ENCODE measurements at regions not wholly inside any gene's neighbourhood (a gene's known extent, or its start where the extent isn't known, plus 50 kb on each side); places are given as distances from the start of the nearest gene placed in this dataset.

DNA sequence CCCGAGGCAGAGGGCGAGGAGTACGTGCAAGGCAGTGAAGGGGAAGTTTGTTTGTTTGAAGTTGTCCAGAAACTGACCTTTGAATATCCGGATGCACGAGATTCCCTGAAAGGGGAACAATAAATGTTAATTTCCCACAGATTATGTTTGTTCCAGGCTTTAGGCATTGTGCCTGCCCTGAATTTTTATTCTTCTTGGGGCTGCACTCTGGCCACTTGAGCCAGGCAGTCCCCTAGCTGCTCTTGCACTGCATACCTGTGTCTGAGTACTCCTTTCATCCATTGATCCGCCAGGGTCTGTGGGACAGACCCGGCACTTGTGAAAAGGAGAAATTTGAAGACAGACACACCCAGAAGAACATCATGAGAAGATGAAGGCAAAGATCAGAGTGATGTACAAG, 343.5 kb upstream of the FOXK1 start:
- TF ChIP-seq, protein P1, sequence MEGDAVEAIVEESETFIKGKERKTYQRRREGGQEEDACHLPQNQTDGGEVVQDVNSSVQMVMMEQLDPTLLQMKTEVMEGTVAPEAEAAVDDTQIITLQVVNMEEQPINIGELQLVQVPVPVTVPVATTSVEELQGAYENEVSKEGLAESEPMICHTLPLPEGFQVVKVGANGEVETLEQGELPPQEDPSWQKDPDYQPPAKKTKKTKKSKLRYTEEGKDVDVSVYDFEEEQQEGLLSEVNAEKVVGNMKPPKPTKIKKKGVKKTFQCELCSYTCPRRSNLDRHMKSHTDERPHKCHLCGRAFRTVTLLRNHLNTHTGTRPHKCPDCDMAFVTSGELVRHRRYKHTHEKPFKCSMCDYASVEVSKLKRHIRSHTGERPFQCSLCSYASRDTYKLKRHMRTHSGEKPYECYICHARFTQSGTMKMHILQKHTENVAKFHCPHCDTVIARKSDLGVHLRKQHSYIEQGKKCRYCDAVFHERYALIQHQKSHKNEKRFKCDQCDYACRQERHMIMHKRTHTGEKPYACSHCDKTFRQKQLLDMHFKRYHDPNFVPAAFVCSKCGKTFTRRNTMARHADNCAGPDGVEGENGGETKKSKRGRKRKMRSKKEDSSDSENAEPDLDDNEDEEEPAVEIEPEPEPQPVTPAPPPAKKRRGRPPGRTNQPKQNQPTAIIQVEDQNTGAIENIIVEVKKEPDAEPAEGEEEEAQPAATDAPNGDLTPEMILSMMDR (IDR thresholded peaks at IDR 0.05): no peak
- no peak for TF ChIP-seq POLR2A (IDR thresholded peaks at IDR 0.05)
